Activated CD8-positive, alpha-beta T cell treated with anti-CD3 and anti-CD28 coated beads for 36 hours (primary cell): ENCODE measurements at regions not wholly inside any gene's neighbourhood (a gene's known extent, or its start where the extent isn't known, plus 50 kb on each side); places are given as distances from the start of the nearest gene placed in this dataset.
A peak's percentile ranks its signal among the peaks of the same experiment; 100 is the strongest.
"Not testable (repeated sequence)": the region's sequence is repeated elsewhere in the genome, so short reads cannot be mapped to it uniquely, and the experiment has no call there.

Experiments used
- ATAC-seq: fragments of 200-7000 bp; cut with Tn5 transposase; one replicate; pipeline ENCODE4 v1.10.0; 2021; ENCODE audit warnings: mild to moderate bottlenecking, moderate library complexity
- CTCF ChIA-PET: fragments of 350-600 bp; sonication (Branson Sonifier 250); formaldehyde crosslinking; loops from one replicate; lab custom pipeline; 2021; ENCODE audit warnings: antibody characterized with exemption; lab: Charles Lee
- POLR2A ChIA-PET: fragments of 350-600 bp; sonication (Branson Sonifier 250); formaldehyde crosslinking; loops from one replicate; lab custom pipeline; 2021; ENCODE audit warnings: antibody characterized with exemption; lab: Charles Lee
- DNase-seq: peaks from one replicate; pipeline ENCODE4 v3.0.0-alpha.2; 2020
- H3K27ac Mint-ChIP-seq: one replicate; pipeline ENCODE4 v1.8.0; 2021; ENCODE audit warnings: mild to moderate bottlenecking, mixed read lengths
- H3K27me3 Mint-ChIP-seq: one replicate; pipeline ENCODE4 v1.8.0; 2021; ENCODE audit warnings: mixed read lengths
- H3K36me3 Mint-ChIP-seq: one replicate; pipeline ENCODE4 v1.8.0; 2021; ENCODE audit warnings: low read depth, mixed read lengths
- H3K4me1 Mint-ChIP-seq: one replicate; pipeline ENCODE4 v1.8.0; 2021; ENCODE audit warnings: low read depth, mixed read lengths
- H3K4me3 Mint-ChIP-seq: one replicate; pipeline ENCODE4 v1.8.0; 2021; ENCODE audit warnings: mild to moderate bottlenecking, moderate library complexity, mixed read lengths
- H3K9me3 Mint-ChIP-seq: one replicate; pipeline ENCODE4 v1.8.0; 2021; ENCODE audit warnings: mixed read lengths
- CTCF ChIP-seq: fragments of 200-600 bp; IDR thresholded peaks from one replicate; pipeline ENCODE4 v1.8.0; 2022; ENCODE audit warnings: antibody characterized with exemption, mild to moderate bottlenecking
- intact Hi-C: fragments of 100-400 bp; cut with micrococcal nuclease; formaldehyde crosslinking; loops from one replicate; pipeline ENCODE4 v1.10.0; 2022

GRCh38 chr1:8120693-8121260, 94.7 kb upstream of the ERRFI1 start:
- ATAC-seq: no peak
- no peak overlapping the region for H3K27ac Mint-ChIP-seq

GRCh38 chr1:8118736-8119135, 92.6 kb upstream of the ERRFI1 start:
- H3K36me3 Mint-ChIP-seq, H3K9me3 Mint-ChIP-seq, H3K27ac Mint-ChIP-seq, H3K4me3 Mint-ChIP-seq, CTCF ChIA-PET, intact Hi-C loops, POLR2A ChIA-PET, DNase-seq, ATAC-seq: not testable (repeated sequence)
- peaks cover 11% of the 10 kb centered on the region for H3K4me1 Mint-ChIP-seq
- peaks cover 19% of the 10 kb centered on the region for H3K27me3 Mint-ChIP-seq

More at GRCh38 chr1:8120693-8121260, 94.7 kb upstream of the ERRFI1 start:
- ChIA-PET POLR2A (interaction anchor here (1.1 kb wide), 1 partner anchor 19 kb away, joined by 3 read pairs; no protein-coding TSS in a partner anchor), CTCF (no interaction called here)
- intact Hi-C loops: no loop called here
- peaks cover 21% of the 10 kb centered on the region for H3K27me3 Mint-ChIP-seq
- peaks cover 11% of the 10 kb centered on the region for H3K4me1 Mint-ChIP-seq
- DNase-seq: no peak
- peak overlapping the region; percentile 5 for H3K4me3 Mint-ChIP-seq
- no peaks in the 10 kb centered on the region for H3K9me3 Mint-ChIP-seq
- no peaks in the 10 kb centered on the region for H3K36me3 Mint-ChIP-seq
- no peak for TF ChIP-seq CTCF

GRCh38 chr1:8118031-8118451, 91.9 kb upstream of the ERRFI1 start:
- DNase-seq (no peak), ATAC-seq (no peak)
- no peak overlapping the region for H3K4me3 Mint-ChIP-seq
- no peaks in the 10 kb centered on the region for H3K9me3 Mint-ChIP-seq
- intact Hi-C loops: no loop called here
- H3K4me1 Mint-ChIP-seq: peaks cover 18% of the 10 kb centered on the region
- no peaks in the 10 kb centered on the region for H3K36me3 Mint-ChIP-seq
- no peak overlapping the region for H3K27ac Mint-ChIP-seq
- ChIA-PET CTCF (no interaction called here), POLR2A (no interaction called here)
- TF ChIP-seq CTCF: no peak
- peaks cover 14% of the 10 kb centered on the region for H3K27me3 Mint-ChIP-seq

- CTCF ChIA-PET: no interaction called here
- no peaks in the 10 kb centered on the region for H3K9me3 Mint-ChIP-seq
- DNase-seq (no peak), ATAC-seq (no peak)
- H3K4me3 Mint-ChIP-seq: no peak overlapping the region
- H3K27me3 Mint-ChIP-seq: peaks cover 8% of the 10 kb centered on the region
- no peak for TF ChIP-seq CTCF
- POLR2A ChIA-PET: interaction anchor here (0.7 kb wide), 1 partner anchor 19 kb away, joined by 3 read pairs; no protein-coding TSS in a partner anchor
- H3K27ac Mint-ChIP-seq: no peak overlapping the region
- H3K4me1 Mint-ChIP-seq: peaks cover 18% of the 10 kb centered on the region
- intact Hi-C loops: no loop called here
- H3K36me3 Mint-ChIP-seq: no peaks in the 10 kb centered on the region
These were observed 90.8 kb upstream of the ERRFI1 start for GRCh38 chr1:8116894-8117264.

- ChIA-PET CTCF (interaction anchor here (0.7 kb wide), 1 partner anchor 41 kb away, joined by 3 read pairs; no protein-coding TSS in a partner anchor), POLR2A (no interaction called here)
- DNase-seq (no peak), ATAC-seq (no peak)
- Mint-ChIP-seq H3K9me3 (no peaks in the 10 kb centered on the region), H3K36me3 (no peaks in the 10 kb centered on the region), H3K4me3 (no peak overlapping the region), H3K4me1 (peaks cover 10% of the 10 kb centered on the region), H3K27me3 (peaks cover 4% of the 10 kb centered on the region), H3K27ac (no peak overlapping the region)
- intact Hi-C loops: no loop called here
- TF ChIP-seq CTCF: no peak
These were observed 89.7 kb upstream of the ERRFI1 start for GRCh38 chr1:8115769-8116167.
